ENCODE measurements at regions not wholly inside any gene's neighbourhood (a gene's known extent, or its start where the extent isn't known, plus 50 kb on each side); places are given as distances from the start of the nearest gene placed in this dataset.

DNA sequence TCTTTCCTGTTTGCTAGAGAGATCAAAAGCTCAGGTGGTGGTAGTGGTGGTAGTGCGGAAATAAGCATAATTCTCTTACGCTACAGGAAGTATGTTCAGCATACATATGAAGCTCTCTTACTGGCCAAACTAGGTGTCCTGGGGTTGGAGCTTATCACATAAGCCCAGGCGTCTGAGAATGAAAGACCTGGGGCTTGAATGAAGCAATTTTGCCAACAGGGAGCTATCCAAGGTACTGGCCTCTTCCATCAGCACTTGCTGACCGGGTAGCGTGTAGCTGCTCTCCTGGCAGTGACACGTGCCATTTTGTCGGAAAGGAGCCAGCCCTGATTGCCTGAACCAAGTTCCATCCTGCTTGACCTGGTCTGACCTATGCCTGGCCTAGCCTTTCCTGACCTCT, 65.9 kb upstream of the HPF1 start (continued):
- TF ChIP-seq, protein P1, sequence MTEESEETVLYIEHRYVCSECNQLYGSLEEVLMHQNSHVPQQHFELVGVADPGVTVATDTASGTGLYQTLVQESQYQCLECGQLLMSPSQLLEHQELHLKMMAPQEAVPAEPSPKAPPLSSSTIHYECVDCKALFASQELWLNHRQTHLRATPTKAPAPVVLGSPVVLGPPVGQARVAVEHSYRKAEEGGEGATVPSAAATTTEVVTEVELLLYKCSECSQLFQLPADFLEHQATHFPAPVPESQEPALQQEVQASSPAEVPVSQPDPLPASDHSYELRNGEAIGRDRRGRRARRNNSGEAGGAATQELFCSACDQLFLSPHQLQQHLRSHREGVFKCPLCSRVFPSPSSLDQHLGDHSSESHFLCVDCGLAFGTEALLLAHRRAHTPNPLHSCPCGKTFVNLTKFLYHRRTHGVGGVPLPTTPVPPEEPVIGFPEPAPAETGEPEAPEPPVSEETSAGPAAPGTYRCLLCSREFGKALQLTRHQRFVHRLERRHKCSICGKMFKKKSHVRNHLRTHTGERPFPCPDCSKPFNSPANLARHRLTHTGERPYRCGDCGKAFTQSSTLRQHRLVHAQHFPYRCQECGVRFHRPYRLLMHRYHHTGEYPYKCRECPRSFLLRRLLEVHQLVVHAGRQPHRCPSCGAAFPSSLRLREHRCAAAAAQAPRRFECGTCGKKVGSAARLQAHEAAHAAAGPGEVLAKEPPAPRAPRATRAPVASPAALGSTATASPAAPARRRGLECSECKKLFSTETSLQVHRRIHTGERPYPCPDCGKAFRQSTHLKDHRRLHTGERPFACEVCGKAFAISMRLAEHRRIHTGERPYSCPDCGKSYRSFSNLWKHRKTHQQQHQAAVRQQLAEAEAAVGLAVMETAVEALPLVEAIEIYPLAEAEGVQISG (CRISPR knock-in tag; IDR thresholded peaks at IDR 0.05): no peak
- TF ChIP-seq ATF6 (CRISPR knock-in tag; conservative IDR thresholded peaks at IDR 0.05) (no peak), BATF2 (CRISPR knock-in tag; IDR thresholded peaks at IDR 0.05) (no peak), ZNF766 (CRISPR knock-in tag; IDR thresholded peaks at IDR 0.05; ENCODE audit: borderline replicate concordance) (peak; percentile 67; the same call in 1 of the 2 replicates), RNF2 (conservative IDR thresholded peaks at IDR 0.05; ENCODE audit: low read depth) (no peak), ZNF605 (CRISPR knock-in tag; IDR thresholded peaks at IDR 0.05) (no peak), ZNF142 (CRISPR knock-in tag; IDR thresholded peaks at IDR 0.05) (0 out of 2 replicates have a peak, but pooled peaks have one; percentile 50), ZNF414 (CRISPR knock-in tag; IDR thresholded peaks at IDR 0.05) (no peak), CENPX (CRISPR knock-in tag; IDR thresholded peaks at IDR 0.05) (no peak), ZNF432 (CRISPR knock-in tag; IDR thresholded peaks at IDR 0.05; ENCODE audit: borderline replicate concordance) (no peak), ZUFSP (CRISPR knock-in tag; IDR thresholded peaks at IDR 0.05; ENCODE audit: borderline replicate concordance) (no peak), PRPF4 (IDR thresholded peaks at IDR 0.05; ENCODE audit: low read depth, low read length, poor library complexity, severe bottlenecking) (no peak), ONECUT2 (CRISPR knock-in tag; IDR thresholded peaks at IDR 0.05) (no peak), CREB3 (CRISPR knock-in tag; IDR thresholded peaks at IDR 0.05) (no peak), MBNL3 (CRISPR knock-in tag; conservative IDR thresholded peaks at IDR 0.05) (no peak)

Measured in HepG2 (cell line).